ENCODE measurements at regions not wholly inside any gene's neighbourhood (a gene's known extent, or its start where the extent isn't known, plus 50 kb on each side); places are given as distances from the start of the nearest gene placed in this dataset.

DNA sequence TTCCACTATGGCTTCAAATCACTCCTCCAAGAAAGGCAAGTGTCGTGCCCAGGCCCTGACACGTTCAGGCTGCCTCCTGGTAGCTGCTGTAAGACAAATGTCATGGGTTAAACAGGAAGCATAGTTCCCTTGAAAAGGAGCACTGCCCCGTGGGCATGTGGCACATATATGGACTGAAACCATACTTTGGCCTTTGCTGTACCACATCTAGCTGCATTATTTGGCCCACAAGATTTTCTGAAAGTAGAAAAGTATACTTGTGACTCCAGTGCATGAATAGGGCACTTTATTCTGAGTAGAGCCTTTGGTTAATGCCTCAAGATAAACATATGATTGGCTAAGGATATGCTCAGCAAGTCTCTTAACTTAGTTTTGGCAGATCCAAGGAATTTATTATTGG lies 218.7 kb upstream of the EGLN3 start:
- TF ChIP-seq, protein P1, sequence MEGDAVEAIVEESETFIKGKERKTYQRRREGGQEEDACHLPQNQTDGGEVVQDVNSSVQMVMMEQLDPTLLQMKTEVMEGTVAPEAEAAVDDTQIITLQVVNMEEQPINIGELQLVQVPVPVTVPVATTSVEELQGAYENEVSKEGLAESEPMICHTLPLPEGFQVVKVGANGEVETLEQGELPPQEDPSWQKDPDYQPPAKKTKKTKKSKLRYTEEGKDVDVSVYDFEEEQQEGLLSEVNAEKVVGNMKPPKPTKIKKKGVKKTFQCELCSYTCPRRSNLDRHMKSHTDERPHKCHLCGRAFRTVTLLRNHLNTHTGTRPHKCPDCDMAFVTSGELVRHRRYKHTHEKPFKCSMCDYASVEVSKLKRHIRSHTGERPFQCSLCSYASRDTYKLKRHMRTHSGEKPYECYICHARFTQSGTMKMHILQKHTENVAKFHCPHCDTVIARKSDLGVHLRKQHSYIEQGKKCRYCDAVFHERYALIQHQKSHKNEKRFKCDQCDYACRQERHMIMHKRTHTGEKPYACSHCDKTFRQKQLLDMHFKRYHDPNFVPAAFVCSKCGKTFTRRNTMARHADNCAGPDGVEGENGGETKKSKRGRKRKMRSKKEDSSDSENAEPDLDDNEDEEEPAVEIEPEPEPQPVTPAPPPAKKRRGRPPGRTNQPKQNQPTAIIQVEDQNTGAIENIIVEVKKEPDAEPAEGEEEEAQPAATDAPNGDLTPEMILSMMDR (conservative IDR thresholded peaks at IDR 0.05): no peak

DNA sequence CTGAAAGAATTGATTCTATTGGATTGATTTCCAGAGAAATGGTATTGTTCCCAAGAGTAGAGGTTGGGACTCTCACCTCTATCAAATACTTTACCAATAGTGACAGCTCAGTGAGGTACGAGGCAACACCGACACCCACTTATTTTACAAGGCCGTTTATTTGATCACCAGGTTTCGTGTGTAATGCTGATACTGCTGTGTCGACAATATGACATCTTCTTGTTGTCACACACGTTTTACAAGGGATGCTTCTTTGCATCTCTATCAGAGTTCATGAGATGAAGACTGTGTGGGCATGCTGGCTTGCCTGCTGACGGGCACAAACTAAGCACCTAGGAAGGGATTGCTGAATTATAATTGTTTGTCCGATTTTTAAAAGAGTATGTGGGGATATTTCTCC lies 217.8 kb upstream of the EGLN3 start:
- H3K27ac ChIP-seq: no peak overlapping the region
- TF ChIP-seq, protein P1 (conservative IDR thresholded peaks at IDR 0.05): no peak

More for the DNA sequence above, 218.7 kb upstream of the EGLN3 start:
- H3K27ac ChIP-seq: no peak overlapping the region

DNA sequence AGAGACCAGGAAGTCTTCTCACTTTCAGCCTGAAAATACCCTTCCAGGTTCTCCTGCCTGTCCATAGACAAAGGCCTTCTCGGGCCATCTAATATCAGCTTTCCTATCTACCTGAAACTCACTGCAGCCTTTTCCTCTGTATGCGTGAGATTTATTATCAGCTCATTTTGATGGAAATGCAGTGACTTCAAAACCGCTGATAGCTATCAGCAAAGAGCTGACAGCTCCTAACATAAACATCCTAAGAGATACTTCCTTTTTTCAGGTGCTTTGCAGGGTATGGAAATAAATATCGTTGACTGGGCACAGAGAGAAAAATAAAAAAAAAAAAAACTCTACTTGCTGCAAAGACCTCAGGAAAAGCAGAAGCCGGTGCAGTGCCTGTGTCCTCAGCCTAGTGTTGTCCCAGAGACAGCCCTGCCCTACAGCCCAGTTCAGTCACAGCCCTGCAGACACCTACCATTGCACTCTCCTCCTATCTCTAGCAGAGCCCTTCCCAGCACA lies 215.0 kb upstream of the EGLN3 start:
- H3K27ac ChIP-seq: no peak overlapping the region; the same call in 1 of the 2 replicates
- TF ChIP-seq, protein P1 (conservative IDR thresholded peaks at IDR 0.05): no peak

DNA sequence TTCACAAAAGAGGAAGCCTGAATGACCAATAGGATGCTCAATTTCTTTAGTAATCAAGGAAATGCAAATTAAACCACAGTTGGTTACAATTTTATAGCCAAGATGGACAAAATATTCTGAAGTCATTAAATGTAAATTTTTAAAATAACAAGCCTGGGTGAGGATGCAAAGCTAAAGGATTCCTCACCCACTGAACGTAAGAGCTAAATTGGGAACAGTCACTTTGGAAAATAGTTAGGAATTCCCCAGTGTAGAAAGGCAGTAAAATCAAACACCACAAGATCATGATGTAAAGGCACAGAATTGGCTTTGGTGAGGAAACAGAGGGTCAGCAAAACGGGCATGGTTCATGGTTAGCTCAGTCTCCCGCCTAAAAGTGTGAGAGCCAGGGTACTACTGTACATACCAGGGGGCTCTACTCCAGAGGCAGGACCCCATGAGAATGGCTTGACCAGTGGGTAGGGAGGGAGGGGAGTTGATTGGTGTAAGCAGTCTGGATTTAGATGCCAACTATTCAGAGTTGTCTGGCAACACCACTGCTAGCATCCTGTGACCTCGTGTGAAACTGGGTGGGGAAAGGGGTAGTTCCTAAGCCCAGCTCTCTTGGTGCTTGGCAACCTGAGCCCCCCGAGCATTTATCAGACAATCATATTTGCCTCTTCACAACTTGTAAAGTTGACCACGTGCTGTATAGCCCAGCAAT lies 213.4 kb upstream of the EGLN3 start:
- H3K27ac ChIP-seq: no peak overlapping the region
- TF ChIP-seq, protein P1 (conservative IDR thresholded peaks at IDR 0.05): no peak

DNA sequence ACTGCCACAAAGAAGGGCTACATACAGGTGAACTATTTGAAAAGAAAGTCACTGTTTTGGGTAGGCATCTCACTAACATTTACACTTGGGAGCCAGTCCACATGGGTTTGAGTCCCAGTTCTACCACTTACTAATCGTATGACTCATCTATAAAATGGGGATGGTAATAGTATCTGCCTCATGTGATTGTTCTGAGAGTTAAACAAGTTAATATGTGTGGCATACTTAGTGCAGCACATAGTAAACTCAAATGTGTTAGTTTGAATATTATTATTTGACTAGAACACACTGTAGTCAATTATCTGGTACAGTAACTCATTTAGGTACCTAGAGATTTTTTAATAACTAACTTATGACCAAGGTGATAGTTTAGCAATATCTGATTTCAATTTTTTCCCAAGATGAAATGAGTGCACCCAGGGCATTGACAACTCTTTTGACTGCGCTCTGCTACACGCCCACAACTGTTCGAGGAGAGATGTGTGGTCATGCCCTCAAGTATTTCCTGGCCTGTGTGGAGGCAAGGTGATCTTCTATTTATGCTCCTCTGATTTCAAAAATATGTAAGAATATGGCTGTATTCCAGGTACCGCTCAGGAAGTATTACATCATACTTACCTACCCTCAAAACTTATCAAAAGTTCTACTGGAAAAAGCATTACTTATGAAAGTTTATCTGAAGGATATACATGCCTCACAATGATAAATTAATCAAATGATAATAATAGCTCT lies 210.6 kb upstream of the EGLN3 start:
- H3K27ac ChIP-seq: no peak overlapping the region
- TF ChIP-seq, protein P1 (conservative IDR thresholded peaks at IDR 0.05): no peak

DNA sequence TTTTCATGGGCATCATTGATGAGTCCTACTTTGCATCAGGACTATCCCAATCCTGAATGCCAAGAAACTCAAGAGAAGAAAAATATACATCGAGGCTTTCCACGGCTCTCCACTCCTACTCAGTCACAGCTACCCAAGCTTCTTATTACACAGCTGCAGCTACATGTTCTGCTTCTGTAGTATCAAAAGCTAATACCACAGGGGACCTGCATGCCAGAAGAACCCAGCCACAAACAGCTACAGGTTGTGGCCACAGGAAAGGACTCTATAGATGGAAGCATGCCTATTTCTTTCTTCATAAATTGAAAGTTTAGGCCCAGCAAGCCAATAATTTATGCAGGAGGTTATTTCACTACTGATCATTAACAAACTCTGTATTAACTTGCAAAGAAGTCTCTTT lies 209.7 kb upstream of the EGLN3 start:
- H3K27ac ChIP-seq: no peak overlapping the region

DNA sequence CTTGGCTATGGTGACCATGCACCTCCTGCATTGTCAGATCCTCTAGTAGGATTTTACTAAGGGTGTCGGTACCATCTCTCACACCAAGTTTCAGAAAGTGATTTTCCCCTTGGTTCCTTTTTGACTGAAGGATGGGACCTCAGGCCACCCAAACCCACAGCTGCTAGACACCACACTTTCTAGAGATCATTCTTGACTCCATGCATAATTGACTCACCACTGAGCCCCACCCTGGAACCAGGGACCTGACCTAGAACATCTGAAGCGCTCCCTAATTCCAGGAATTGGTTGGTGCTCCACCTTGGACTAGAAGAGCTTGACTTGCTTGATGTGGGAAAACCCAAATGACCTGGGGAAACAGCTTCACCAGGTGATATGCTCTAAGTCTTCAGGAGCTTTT lies 206.8 kb upstream of the EGLN3 start:
- no peak overlapping the region for H3K27ac ChIP-seq
- TF ChIP-seq, protein P1 (conservative IDR thresholded peaks at IDR 0.05): no peak

More for the DNA sequence above, 209.7 kb upstream of the EGLN3 start:
- TF ChIP-seq, protein P1 (conservative IDR thresholded peaks at IDR 0.05): no peak

Measured in VCaP (cell line).